AG09309 (cell line): ENCODE measurements at regions not wholly inside any gene's neighbourhood (a gene's known extent, or its start where the extent isn't known, plus 50 kb on each side); places are given as distances from the start of the nearest gene placed in this dataset.

Experiments used
- DNase-seq: peaks from one replicate; pipeline ENCODE4 v3.0.0-alpha.2; 2010; ENCODE audit warnings: low read depth
- H3K4me3 ChIP-seq: 2 replicates; pipeline ENCODE4 v1.5.1; 2011; ENCODE audit warnings: mild to moderate bottlenecking, low read depth, low read length, moderate library complexity; ENCODE audit not compliant: control insufficient read depth
- CTCF ChIP-seq: IDR thresholded peaks from 2 replicates; pipeline ENCODE4 v1.5.1; 2011; ENCODE audit warnings: mild to moderate bottlenecking, low read depth, low read length, inconsistent platforms; ENCODE audit not compliant: insufficient read depth, control insufficient read depth; ENCODE audit errors: missing control alignments

GRCh38 chr9:107609547-107609946 is 120.0 kb upstream of the KLF4 start:
- no peak overlapping the region for H3K4me3 ChIP-seq
- no peak for TF ChIP-seq CTCF
- no peak for DNase-seq

- no peak overlapping the region for H3K4me3 ChIP-seq
- no peak for DNase-seq
- no peak for TF ChIP-seq CTCF
Measured at GRCh38 chr9:107606149-107606790, 116.7 kb upstream of the KLF4 start.

GRCh38 chr9:107605041-107605440 is 115.5 kb upstream of the KLF4 start:
- no peak for TF ChIP-seq CTCF

GRCh38 chr9:107603281-107603680 is 113.7 kb upstream of the KLF4 start:
- H3K4me3 ChIP-seq = no peak overlapping the region
- TF ChIP-seq CTCF = no peak
- no peak for DNase-seq

More at GRCh38 chr9:107605041-107605440, 115.5 kb upstream of the KLF4 start:
- H3K4me3 ChIP-seq = no peak overlapping the region
- no peak for DNase-seq

- no peak for TF ChIP-seq CTCF
- no peak overlapping the region for H3K4me3 ChIP-seq
- DNase-seq = no peak
Measured at GRCh38 chr9:107600060-107600573, 110.5 kb upstream of the KLF4 start.

- no peak for DNase-seq
- no peak for TF ChIP-seq CTCF
- no peak overlapping the region for H3K4me3 ChIP-seq
Measured at GRCh38 chr9:107597743-107598217, 108.2 kb upstream of the KLF4 start.
